T-helper 1 cell treated with Interleukin-12 subunit alpha and Interleukin-12 subunit beta and Interleukin-4 antibody, amounts not matched to agents 30 ng/mL and 1 ng/mL, for 36 hours (primary cell): ENCODE measurements at regions not wholly inside any gene's neighbourhood (a gene's known extent, or its start where the extent isn't known, plus 50 kb on each side); places are given as distances from the start of the nearest gene placed in this dataset.
"Not testable (repeated sequence)": the region's sequence is repeated elsewhere in the genome, so short reads cannot be mapped to it uniquely, and the experiment has no call there.

Source experiments
- intact Hi-C: fragments of 100-400 bp; cut with micrococcal nuclease; formaldehyde crosslinking; loops from one replicate; pipeline ENCODE4 v1.15.1; 2024

- intact Hi-C loops: no loop called here
These were observed 70.4 kb upstream of the SMURF2 start for GRCh38 chr17:64732336-64733006.

DNA sequence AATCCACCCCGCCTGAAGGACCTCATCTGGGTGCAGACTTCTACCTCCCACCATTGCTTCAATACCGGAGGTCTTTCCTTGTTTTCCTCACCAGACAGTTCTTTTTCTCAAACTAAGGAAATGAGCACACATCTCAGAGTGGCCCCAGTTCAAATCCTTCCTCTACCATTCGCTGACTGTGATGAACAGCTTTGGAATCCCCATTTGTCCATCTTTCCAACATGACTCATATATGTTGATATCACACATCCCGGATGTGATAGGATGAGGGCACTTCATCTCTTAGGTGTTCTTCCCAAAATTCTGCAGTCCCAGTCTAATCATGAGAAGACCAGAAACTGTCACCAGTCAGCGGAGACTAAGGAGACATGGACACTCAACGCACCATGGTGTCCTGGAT is 67.9 kb upstream of the SMURF2 start:
- intact Hi-C loops: not testable (repeated sequence)

- intact Hi-C loops: no loop called here
These were observed 67.1 kb upstream of the SMURF2 start for GRCh38 chr17:64729201-64729600.

- intact Hi-C loops: no loop called here
These were observed 66.1 kb upstream of the SMURF2 start for GRCh38 chr17:64728041-64728695.

DNA sequence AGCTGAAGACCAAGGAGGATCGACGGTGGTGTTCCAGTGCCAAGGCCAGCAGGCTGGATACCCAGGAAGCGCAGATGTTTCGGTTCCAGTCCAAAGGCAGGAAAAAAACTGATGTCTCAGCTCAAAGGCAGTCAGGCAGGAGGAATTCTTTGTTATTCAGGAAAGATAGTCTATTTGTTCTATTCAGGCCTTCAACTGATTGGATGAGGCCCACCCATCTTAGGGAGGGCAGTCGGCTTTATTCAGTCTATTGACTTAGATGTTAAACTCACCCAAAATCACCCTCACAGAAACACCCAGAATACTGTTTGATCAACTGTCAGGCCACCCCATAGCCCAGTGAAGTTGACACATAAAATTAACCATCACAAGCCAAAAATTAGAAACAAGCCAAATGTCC is 63.9 kb upstream of the SMURF2 start:
- intact Hi-C loops: not testable (repeated sequence)

DNA sequence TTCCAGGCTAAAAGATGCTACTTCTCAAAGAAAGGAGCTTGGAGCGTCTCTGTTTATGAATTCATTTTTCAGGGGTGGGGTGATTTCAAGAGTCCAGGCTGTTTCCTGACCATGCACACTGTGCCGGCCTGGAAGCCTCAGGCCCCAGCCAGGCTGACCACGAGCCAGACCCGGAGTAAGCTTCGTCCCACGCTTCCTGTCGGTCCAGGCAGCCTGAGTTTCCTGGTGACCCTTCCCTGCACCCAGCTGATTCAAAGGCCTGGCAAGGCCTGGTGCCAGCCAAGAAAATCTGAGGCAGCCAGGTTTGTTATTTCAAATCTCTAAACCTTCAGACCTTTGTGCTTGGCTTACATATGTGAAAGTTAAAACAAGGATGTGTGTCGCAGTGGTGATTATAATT is 62.1 kb upstream of the SMURF2 start:
- intact Hi-C loops: not testable (repeated sequence)

GRCh38 chr17:64723781-64724180 is 61.7 kb upstream of the SMURF2 start:
- intact Hi-C loops: no loop called here

DNA sequence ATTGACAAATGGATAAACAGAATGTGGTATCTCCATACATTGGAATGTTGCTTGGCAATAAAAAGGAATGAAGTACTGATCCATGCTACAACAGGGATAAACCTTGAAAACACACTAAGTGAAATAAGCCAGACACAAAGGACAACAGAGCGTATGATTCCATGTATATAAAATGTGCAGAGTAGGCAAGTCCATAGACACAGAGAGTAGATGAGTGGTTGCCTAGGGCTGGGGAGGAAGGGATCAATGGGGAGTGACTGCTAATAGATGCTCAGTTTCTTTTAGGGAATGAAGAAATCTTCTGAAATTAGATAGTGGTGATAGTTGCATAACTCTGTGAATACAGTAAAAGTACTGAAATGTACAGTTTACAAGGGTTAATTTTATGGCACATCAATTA is 59.4 kb upstream of the SMURF2 start:
- intact Hi-C loops: not testable (repeated sequence)

DNA sequence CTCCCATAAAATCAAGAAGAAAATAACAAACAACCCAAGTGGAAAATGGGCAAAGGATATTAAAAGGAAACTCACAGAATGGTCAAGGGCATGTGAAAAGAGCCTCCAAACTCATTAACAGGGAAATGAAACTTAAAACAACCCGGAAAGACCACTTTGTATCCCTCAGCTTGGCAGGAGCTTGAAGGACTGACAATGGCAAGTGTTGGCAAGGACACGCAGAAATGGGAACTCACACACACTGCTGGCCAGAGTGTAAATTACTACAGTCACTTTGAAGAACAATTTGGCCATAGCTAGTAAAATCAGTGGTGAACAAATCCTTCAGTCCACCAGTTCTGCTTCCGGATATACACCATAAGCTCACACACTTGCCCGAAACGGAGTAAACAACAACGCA is 58.1 kb upstream of the SMURF2 start:
- intact Hi-C loops: not testable (repeated sequence)

- intact Hi-C loops: not testable (repeated sequence)
These were observed 57.4 kb upstream of the SMURF2 start for GRCh38 chr17:64719517-64719916.

- intact Hi-C loops: not testable (repeated sequence)
These were observed 56.7 kb upstream of the SMURF2 start for GRCh38 chr17:64718816-64719215.

DNA sequence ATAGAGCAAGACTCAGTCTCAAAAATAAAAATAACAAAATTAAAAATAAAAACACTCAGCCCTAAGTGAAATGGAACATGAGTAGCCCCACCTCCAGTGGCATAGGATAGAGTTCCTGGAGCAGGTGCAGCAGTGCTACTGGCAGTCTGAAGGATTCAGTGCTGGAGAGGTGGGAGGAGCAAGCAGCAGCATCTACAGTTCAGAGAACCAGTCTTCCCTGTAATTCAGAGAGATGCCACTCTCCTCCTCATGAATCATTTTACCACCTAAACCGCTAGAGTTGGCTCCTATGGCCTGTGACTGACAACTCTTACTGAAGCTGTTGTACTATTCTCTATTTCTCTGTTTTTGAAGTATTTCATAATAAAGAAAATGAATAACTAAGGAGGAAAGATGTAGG is 56.0 kb upstream of the SMURF2 start:
- intact Hi-C loops: no loop called here

DNA sequence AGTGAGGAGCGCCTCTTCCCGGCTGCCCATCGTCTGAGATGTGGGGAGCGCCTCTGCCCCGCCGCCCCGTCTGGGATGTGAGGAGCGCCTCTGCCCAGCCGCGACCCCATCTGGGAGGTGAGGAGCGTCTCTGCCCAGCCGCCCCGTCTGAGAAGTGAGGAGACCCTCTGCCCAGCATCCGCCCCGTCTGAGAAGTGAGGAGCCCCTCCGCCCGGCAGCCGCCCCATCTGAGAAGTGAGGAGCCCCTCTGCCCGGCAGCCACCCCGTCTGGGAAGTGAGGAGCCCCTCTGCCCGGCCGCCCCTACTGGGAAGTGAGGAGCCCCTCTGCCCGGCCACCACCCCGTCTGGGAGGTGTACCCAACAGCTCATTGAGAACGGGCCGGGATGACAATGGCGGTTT is 54.4 kb upstream of the SMURF2 start:
- intact Hi-C loops: not testable (repeated sequence)

GRCh38 chr17:64713786-64714185 is 51.7 kb upstream of the SMURF2 start:
- intact Hi-C loops: not testable (repeated sequence)

DNA sequence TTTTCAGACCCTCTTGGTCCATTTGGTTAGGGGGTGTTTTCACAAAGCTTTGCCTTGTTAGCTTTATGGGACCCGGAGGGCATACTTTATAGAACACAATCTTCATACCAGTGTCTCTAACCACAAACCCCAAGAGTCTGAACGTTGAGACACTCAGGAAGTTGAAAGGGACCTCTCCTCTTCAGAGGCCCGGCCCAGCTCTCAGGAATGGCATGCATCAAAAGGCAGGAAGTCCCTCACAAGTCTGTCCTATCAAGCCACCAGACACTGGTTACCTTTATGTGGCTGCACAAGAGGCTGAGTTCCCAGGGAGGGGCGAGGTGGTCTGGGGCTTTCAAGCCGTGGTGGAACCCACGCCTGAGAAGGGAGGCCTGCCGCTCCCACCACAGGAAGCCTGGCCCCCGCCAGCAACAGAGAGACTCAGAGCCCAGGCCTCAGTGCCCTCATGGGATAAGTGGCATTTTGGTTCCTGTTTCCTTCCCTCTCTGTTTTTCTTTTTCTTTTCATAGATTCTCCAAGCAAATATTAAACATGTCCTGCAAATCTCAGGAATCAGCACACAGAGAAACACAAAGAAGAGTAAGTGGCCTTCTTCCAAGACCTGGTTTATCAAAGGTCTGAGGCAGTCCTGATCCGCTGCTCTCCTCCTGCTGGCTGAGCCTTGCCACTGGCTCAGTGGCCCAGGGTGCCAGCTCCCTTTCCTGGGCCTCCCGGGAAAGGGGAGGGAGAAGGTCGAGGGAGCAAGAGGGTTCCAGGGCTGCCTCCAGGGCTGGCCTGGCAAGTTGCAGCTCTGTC is 50.6 kb upstream of the SMURF2 start:
- intact Hi-C loops: not testable (repeated sequence)
